ENCODE measurements at regions not wholly inside any gene's neighbourhood (a gene's known extent, or its start where the extent isn't known, plus 50 kb on each side); places are given as distances from the start of the nearest gene placed in this dataset.

DNA sequence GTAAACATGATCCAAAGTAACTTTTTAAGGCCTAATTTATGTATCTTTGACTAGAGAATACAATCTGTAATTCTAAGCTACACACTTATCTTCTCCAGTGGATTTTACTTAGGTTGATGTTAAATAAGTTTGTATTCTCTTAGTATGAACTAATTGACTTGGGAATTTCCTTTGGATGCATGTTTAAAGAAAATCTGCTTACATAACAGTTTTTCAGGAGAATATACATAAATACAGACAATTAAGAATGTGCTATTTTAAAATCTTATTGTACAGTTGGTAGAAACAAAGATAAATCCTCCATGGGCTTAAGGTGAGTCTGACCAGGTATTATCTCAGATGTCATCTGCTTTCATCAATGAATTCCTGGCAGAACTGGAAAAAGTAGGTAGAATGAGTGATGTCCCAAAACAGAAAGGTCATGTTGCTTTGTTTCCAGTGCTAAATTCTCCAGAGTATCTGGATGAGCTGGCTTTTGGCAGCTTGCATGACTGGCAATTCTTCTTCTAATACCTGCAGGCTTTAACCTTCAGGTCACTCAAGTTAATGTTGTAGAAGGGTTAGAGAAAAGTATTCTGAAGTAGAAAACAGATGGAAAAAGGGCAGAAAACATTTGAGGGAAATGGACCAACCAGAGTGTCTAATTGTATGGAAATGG lies 150.6 kb downstream of the MACIR start:
- Histone ChIP-seq H3K27ac (ENCODE audit: low read length, poor library complexity, severe bottlenecking) (no peak overlapping the region), H3K4me3 (ENCODE audit: insufficient read depth in 1 of 2, low read depth in 1 of 2, low read length in 2 of 2) (no peak overlapping the region), H2BK15ac (ENCODE audit: low read depth, poor library complexity, severe bottlenecking) (no peak overlapping the region), H2AFZ (ENCODE audit: low read depth, low read length) (no peak overlapping the region), H3K4ac (ENCODE audit: low read depth in 1 of 2, low read length in 2 of 2) (no peak overlapping the region), H3K79me1 (replicated peaks; ENCODE audit: low read length, poor library complexity, severe bottlenecking) (no peaks in the 10 kb centered on the region), H3K4me2 (ENCODE audit: low read length, poor library complexity, severe bottlenecking) (no peak overlapping the region), H3K9me3 (ENCODE audit: control insufficient read depth, low read length) (no peaks in the 10 kb centered on the region), H3K36me3 (ENCODE audit: control insufficient read depth in 1 of 2, insufficient read depth in 2 of 2, low read depth in 1 of 2, low read length in 2 of 2) (no peaks in the 10 kb centered on the region), H3K4me1 (ENCODE audit: control insufficient read depth, insufficient read depth, low read depth, low read length) (no peaks in the 10 kb centered on the region), H2AK5ac (ENCODE audit: low read length, severe bottlenecking) (no peak overlapping the region), H4K91ac (ENCODE audit: low read length) (no peak overlapping the region), H2BK120ac (ENCODE audit: low read depth, low read length) (no peak overlapping the region), H4K8ac (ENCODE audit: low read length) (no peak overlapping the region), H3K18ac (ENCODE audit: low read depth in 1 of 2, low read length in 2 of 2) (no peak overlapping the region), H3K9ac (ENCODE audit: low read length) (no peak overlapping the region), H2BK5ac (ENCODE audit: low read depth, low read length, poor library complexity, severe bottlenecking) (no peak overlapping the region), H3K14ac (ENCODE audit: low read length in 2 of 2) (no peak overlapping the region), H3K27me3 (ENCODE audit: control insufficient read depth in 1 of 2, insufficient read depth in 1 of 2, low read length in 2 of 2) (no peaks in the 10 kb centered on the region), H2BK12ac (ENCODE audit: low read length in 2 of 2) (no peak overlapping the region), H3K23ac (ENCODE audit: low read length in 2 of 2) (no peak overlapping the region)
- no peak for DNase-seq

DNA sequence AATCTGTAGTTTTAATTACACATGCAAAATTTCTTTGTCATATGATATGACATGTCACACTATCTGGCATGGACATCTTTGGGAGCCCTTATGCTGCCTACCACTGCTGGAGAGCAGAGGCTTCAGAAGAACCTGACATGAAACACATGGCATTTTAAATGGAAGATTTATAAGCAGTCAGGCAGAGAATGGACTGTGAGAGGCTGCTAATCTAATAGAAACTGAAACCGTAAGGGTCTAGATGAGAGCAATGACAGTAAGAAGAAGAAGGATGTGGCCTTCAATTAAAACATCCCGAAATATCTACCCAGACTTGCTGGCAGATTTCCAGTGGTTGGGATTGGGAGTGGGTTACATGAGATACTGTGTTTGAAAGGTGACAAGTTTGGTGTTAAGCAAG lies 149.8 kb downstream of the MACIR start:
- 97% methylated on average over 2 of the region's 2 CpGs for WGBS
- Histone ChIP-seq H3K4me2 (ENCODE audit: low read length, poor library complexity, severe bottlenecking) (no peak overlapping the region), H2AFZ (ENCODE audit: low read depth, low read length) (no peak overlapping the region), H3K36me3 (ENCODE audit: control insufficient read depth in 1 of 2, insufficient read depth in 2 of 2, low read depth in 1 of 2, low read length in 2 of 2) (no peaks in the 10 kb centered on the region), H3K79me1 (replicated peaks; ENCODE audit: low read length, poor library complexity, severe bottlenecking) (no peaks in the 10 kb centered on the region), H3K23ac (ENCODE audit: low read length in 2 of 2) (no peak overlapping the region), H2BK120ac (ENCODE audit: low read depth, low read length) (no peak overlapping the region), H3K4ac (ENCODE audit: low read depth in 1 of 2, low read length in 2 of 2) (no peak overlapping the region), H3K9me3 (ENCODE audit: control insufficient read depth, low read length) (no peaks in the 10 kb centered on the region), H3K27me3 (ENCODE audit: control insufficient read depth in 1 of 2, insufficient read depth in 1 of 2, low read length in 2 of 2) (no peaks in the 10 kb centered on the region), H3K14ac (ENCODE audit: low read length in 2 of 2) (no peak overlapping the region), H3K4me3 (ENCODE audit: insufficient read depth in 1 of 2, low read depth in 1 of 2, low read length in 2 of 2) (no peak overlapping the region), H3K4me1 (ENCODE audit: control insufficient read depth, insufficient read depth, low read depth, low read length) (no peaks in the 10 kb centered on the region), H2BK5ac (ENCODE audit: low read depth, low read length, poor library complexity, severe bottlenecking) (no peak overlapping the region), H2AK5ac (ENCODE audit: low read length, severe bottlenecking) (no peak overlapping the region), H3K18ac (ENCODE audit: low read depth in 1 of 2, low read length in 2 of 2) (no peak overlapping the region), H3K27ac (ENCODE audit: low read length, poor library complexity, severe bottlenecking) (no peak overlapping the region), H4K8ac (ENCODE audit: low read length) (no peak overlapping the region), H3K9ac (ENCODE audit: low read length) (no peak overlapping the region), H4K91ac (ENCODE audit: low read length) (no peak overlapping the region), H2BK15ac (ENCODE audit: low read depth, poor library complexity, severe bottlenecking) (no peak overlapping the region), H2BK12ac (ENCODE audit: low read length in 2 of 2) (no peak overlapping the region)
- DNase-seq: no peak

DNA sequence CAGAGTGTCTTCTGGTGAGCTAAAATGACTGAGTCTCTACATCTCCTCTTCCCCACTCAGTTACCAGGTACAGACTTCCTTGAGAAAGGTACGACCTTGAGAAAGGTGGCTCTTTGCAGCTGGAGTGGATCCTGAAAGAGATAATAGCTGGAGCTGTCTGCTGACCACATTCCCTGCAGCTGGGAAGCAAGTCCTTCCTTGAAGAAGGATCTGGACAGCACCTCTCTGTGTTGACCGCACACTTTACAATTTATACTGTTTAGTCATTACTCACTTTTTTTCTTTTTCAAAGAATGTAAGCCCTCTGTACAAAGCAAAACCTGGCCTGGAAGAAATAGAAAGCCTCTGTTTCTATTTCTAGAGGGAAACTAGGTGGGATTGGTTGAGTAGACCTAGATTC lies 148.8 kb downstream of the MACIR start:
- H2BK120ac ChIP-seq (ENCODE audit: low read depth, low read length): no peak overlapping the region
- H2AK5ac ChIP-seq (ENCODE audit: low read length, severe bottlenecking): no peak overlapping the region
- H2AFZ ChIP-seq (ENCODE audit: low read depth, low read length): no peak overlapping the region
- H3K14ac ChIP-seq (ENCODE audit: low read length in 2 of 2): no peak overlapping the region
- H2BK5ac ChIP-seq (ENCODE audit: low read depth, low read length, poor library complexity, severe bottlenecking): no peak overlapping the region
- no peak overlapping the region for H4K91ac ChIP-seq (ENCODE audit: low read length)
- no peaks in the 10 kb centered on the region for H3K27me3 ChIP-seq (ENCODE audit: control insufficient read depth in 1 of 2, insufficient read depth in 1 of 2, low read length in 2 of 2)
- no peak overlapping the region for H3K27ac ChIP-seq (ENCODE audit: low read length, poor library complexity, severe bottlenecking)
- H4K8ac ChIP-seq (ENCODE audit: low read length): no peak overlapping the region
- no peaks in the 10 kb centered on the region for H3K36me3 ChIP-seq (ENCODE audit: control insufficient read depth in 1 of 2, insufficient read depth in 2 of 2, low read depth in 1 of 2, low read length in 2 of 2)
- H2BK12ac ChIP-seq (ENCODE audit: low read length in 2 of 2): no peak overlapping the region
- H3K18ac ChIP-seq (ENCODE audit: low read depth in 1 of 2, low read length in 2 of 2): no peak overlapping the region
- no peak overlapping the region for H2BK15ac ChIP-seq (ENCODE audit: low read depth, poor library complexity, severe bottlenecking)
- H3K9me3 ChIP-seq (ENCODE audit: control insufficient read depth, low read length): no peaks in the 10 kb centered on the region
- no peaks in the 10 kb centered on the region for H3K79me1 ChIP-seq (replicated peaks; ENCODE audit: low read length, poor library complexity, severe bottlenecking)
- WGBS: 63% methylated on average over 1 of the region's 2 CpGs
- H3K4me3 ChIP-seq (ENCODE audit: insufficient read depth in 1 of 2, low read depth in 1 of 2, low read length in 2 of 2): no peak overlapping the region
- DNase-seq: peak; percentile 33
- no peak overlapping the region for H3K9ac ChIP-seq (ENCODE audit: low read length)
- no peak overlapping the region for H3K4me2 ChIP-seq (ENCODE audit: low read length, poor library complexity, severe bottlenecking)
- H3K4me1 ChIP-seq (ENCODE audit: control insufficient read depth, insufficient read depth, low read depth, low read length): no peaks in the 10 kb centered on the region
- H3K23ac ChIP-seq (ENCODE audit: low read length in 2 of 2): no peak overlapping the region
- H3K4ac ChIP-seq (ENCODE audit: low read depth in 1 of 2, low read length in 2 of 2): no peak overlapping the region

DNA sequence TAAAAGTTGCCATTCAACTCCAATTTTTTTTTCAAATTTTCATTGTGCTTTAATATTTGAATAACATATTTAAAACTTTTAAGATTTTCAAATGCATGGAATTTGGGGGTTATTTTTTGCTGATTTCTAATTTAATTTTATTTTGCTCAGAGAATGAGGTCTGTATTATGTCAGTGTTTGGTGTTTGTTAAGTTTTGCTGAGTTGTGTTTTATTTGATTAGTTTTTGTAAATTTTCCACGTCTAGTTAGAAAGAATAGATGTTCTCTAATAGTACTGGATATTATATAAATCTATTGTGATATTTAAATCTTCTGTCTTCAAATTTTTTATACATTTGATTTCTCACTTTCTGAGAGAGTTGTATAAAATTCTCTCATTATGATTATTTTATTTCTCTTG lies 145.9 kb downstream of the MACIR start:
- no peaks in the 10 kb centered on the region for H3K27me3 ChIP-seq (ENCODE audit: control insufficient read depth in 1 of 2, insufficient read depth in 1 of 2, low read length in 2 of 2)
- H3K4me1 ChIP-seq (ENCODE audit: control insufficient read depth, insufficient read depth, low read depth, low read length): no peaks in the 10 kb centered on the region
- H3K18ac ChIP-seq (ENCODE audit: low read depth in 1 of 2, low read length in 2 of 2): no peak overlapping the region
- no peak overlapping the region for H2AFZ ChIP-seq (ENCODE audit: low read depth, low read length)
- H3K27ac ChIP-seq (ENCODE audit: low read length, poor library complexity, severe bottlenecking): no peak overlapping the region
- H4K91ac ChIP-seq (ENCODE audit: low read length): no peak overlapping the region
- no peak overlapping the region for H2BK15ac ChIP-seq (ENCODE audit: low read depth, poor library complexity, severe bottlenecking)
- H3K4me2 ChIP-seq (ENCODE audit: low read length, poor library complexity, severe bottlenecking): no peak overlapping the region
- no peak for DNase-seq
- H3K4me3 ChIP-seq (ENCODE audit: insufficient read depth in 1 of 2, low read depth in 1 of 2, low read length in 2 of 2): no peak overlapping the region
- no peak overlapping the region for H3K23ac ChIP-seq (ENCODE audit: low read length in 2 of 2)
- H3K9ac ChIP-seq (ENCODE audit: low read length): no peak overlapping the region
- H3K36me3 ChIP-seq (ENCODE audit: control insufficient read depth in 1 of 2, insufficient read depth in 2 of 2, low read depth in 1 of 2, low read length in 2 of 2): no peaks in the 10 kb centered on the region
- H3K79me1 ChIP-seq (replicated peaks; ENCODE audit: low read length, poor library complexity, severe bottlenecking): no peaks in the 10 kb centered on the region
- H3K9me3 ChIP-seq (ENCODE audit: control insufficient read depth, low read length): no peaks in the 10 kb centered on the region
- H3K14ac ChIP-seq (ENCODE audit: low read length in 2 of 2): no peak overlapping the region
- H3K4ac ChIP-seq (ENCODE audit: low read depth in 1 of 2, low read length in 2 of 2): no peak overlapping the region
- no CpG with 5 or more reads among the region's 1 CpG for WGBS
- no peak overlapping the region for H4K8ac ChIP-seq (ENCODE audit: low read length)
- H2BK5ac ChIP-seq (ENCODE audit: low read depth, low read length, poor library complexity, severe bottlenecking): no peak overlapping the region
- no peak overlapping the region for H2AK5ac ChIP-seq (ENCODE audit: low read length, severe bottlenecking)
- no peak overlapping the region for H2BK12ac ChIP-seq (ENCODE audit: low read length in 2 of 2)
- no peak overlapping the region for H2BK120ac ChIP-seq (ENCODE audit: low read depth, low read length)
